PC-3 (cell line): ENCODE measurements at regions not wholly inside any gene's neighbourhood (a gene's known extent, or its start where the extent isn't known, plus 50 kb on each side); places are given as distances from the start of the nearest gene placed in this dataset.

Source experiments
- ATAC-seq: fragments of 200-7000 bp; cut with Tn5 transposase; 2 replicates; pipeline ENCODE4 v1.9.1; 2020; ENCODE audit warnings: mild to moderate bottlenecking, moderate library complexity
- BruUV-seq: library from RNA; stranded (reverse); fragments of 400-500 nt; replicated peaks from 2 replicates; lab custom pipeline; 2021; lab: Mats Ljungman, UMichigan
- CTCF ChIA-PET: fragments of 300-600 bp; sonication (Branson Sonifier 250); formaldehyde crosslinking; loops from one replicate; lab custom pipeline; 2022; ENCODE audit warnings: antibody characterized with exemption; lab: Charles Lee
- POLR2A ChIA-PET: fragments of 300-600 bp; sonication (Branson Sonifier 250); formaldehyde crosslinking; loops from one replicate; lab custom pipeline; 2022; ENCODE audit warnings: antibody characterized with exemption; ENCODE audit not compliant: unreplicated experiment; lab: Charles Lee
- DNase-seq: peaks from one replicate; pipeline ENCODE4 v3.0.0-alpha.2; 2015
- H2AFZ ChIP-seq: fragments of 300-600 bp; sonication (generic); 2 replicates; pipeline ENCODE4 v1.6.0; 2016; ENCODE audit warnings: antibody characterized with exemption, low read length
- H3F3A ChIP-seq: fragments of 300-600 bp; sonication (generic); one replicate; pipeline ENCODE4 v1.6.0; 2017; ENCODE audit warnings: antibody characterized with exemption, low read length, control low read depth, mild to moderate bottlenecking; ENCODE audit not compliant: unreplicated experiment
- H3K27ac ChIP-seq: fragments of 300-600 bp; sonication (generic); 2 replicates; pipeline ENCODE4 v1.5.1; 2016; ENCODE audit warnings: mild to moderate bottlenecking, low read length
- H3K27me3 ChIP-seq: fragments of 300-600 bp; sonication (generic); 2 replicates; pipeline ENCODE4 v1.6.1; 2016; ENCODE audit warnings: low read length, mixed read lengths
- H3K36me3 ChIP-seq: fragments of 300-600 bp; sonication (generic); 2 replicates; pipeline ENCODE4 v1.6.1; 2016; ENCODE audit warnings: low read depth, mixed run types, low read length, mixed read lengths
- H3K4me1 ChIP-seq: fragments of 300-600 bp; sonication (generic); 2 replicates; pipeline ENCODE4 v1.5.1; 2016; ENCODE audit warnings: low read length; ENCODE audit not compliant: insufficient read depth
- H3K4me2 ChIP-seq: fragments of 300-600 bp; sonication (generic); 2 replicates; pipeline ENCODE4 v1.6.0; 2016; ENCODE audit warnings: low read length
- H3K4me3 ChIP-seq: fragments of 300-600 bp; sonication (generic); 2 replicates; pipeline ENCODE4 v1.5.1; 2016; ENCODE audit warnings: mild to moderate bottlenecking, low read length, mixed read lengths
- H3K79me2 ChIP-seq: fragments of 300-600 bp; sonication (generic); 2 replicates; pipeline ENCODE4 v1.6.1; 2017; ENCODE audit warnings: low read length, mixed read lengths
- H3K9ac ChIP-seq: fragments of 300-600 bp; sonication (generic); 2 replicates; pipeline ENCODE4 v1.6.0; 2016; ENCODE audit warnings: mild to moderate bottlenecking, low read length
- H3K9me2 ChIP-seq: fragments of 300-600 bp; sonication (generic); replicated peaks from 2 replicates; pipeline ENCODE4 v1.6.1; 2016; ENCODE audit warnings: mixed run types, low read length, mixed read lengths
- H3K9me3 ChIP-seq: fragments of 300-600 bp; sonication (generic); 2 replicates; pipeline ENCODE4 v1.6.1; 2016; ENCODE audit warnings: low read length, mixed read lengths
- H4K20me1 ChIP-seq: fragments of 300-600 bp; sonication (generic); 2 replicates; pipeline ENCODE4 v1.6.1; 2016; ENCODE audit warnings: low read length, mixed read lengths
- CTCF ChIP-seq: fragments of 300-600 bp; sonication (generic); conservative IDR thresholded peaks from 2 replicates; pipeline ENCODE4 v1.5.1; 2017; ENCODE audit warnings: antibody characterized with exemption, low read depth, mild to moderate bottlenecking, low read length
- EZH2 ChIP-seq: fragments of 300-600 bp; sonication (generic); IDR thresholded peaks from one replicate; pipeline ENCODE4 v1.6.1; 2017; ENCODE audit warnings: antibody characterized with exemption, mild to moderate bottlenecking, low read length; ENCODE audit not compliant: unreplicated experiment
- EZH2phosphoT487 ChIP-seq: fragments of 300-600 bp; sonication (generic); IDR thresholded peaks from 2 replicates; pipeline ENCODE4 v1.6.1; 2018; ENCODE audit warnings: mild to moderate bottlenecking, antibody characterized with exemption, low read length, borderline replicate concordance
- intact Hi-C: fragments of 100-400 bp; cut with micrococcal nuclease; formaldehyde crosslinking; loops from 2 replicates; pipeline ENCODE4 v1.9.0; 2023

- no peak overlapping the region for H2AFZ ChIP-seq
- H3K9me2 ChIP-seq: no peaks in the 10 kb centered on the region
- H3K27ac ChIP-seq: no peak overlapping the region
- H3K4me1 ChIP-seq: no peaks in the 10 kb centered on the region
- H3F3A ChIP-seq: no peaks in the 10 kb centered on the region
- intact Hi-C loops: no loop called here
- no peak overlapping the region for H3K9ac ChIP-seq
- H3K4me2 ChIP-seq: no peak overlapping the region
- H3K36me3 ChIP-seq: no peaks in the 10 kb centered on the region
- ChIA-PET CTCF (no interaction called here), POLR2A (no interaction called here)
- ATAC-seq: no peak
- H3K27me3 ChIP-seq: peaks cover 62% of the 10 kb centered on the region
- no peak for DNase-seq
- no peaks in the 10 kb centered on the region for H3K9me3 ChIP-seq
- H3K79me2 ChIP-seq: no peaks in the 10 kb centered on the region
- H4K20me1 ChIP-seq: no peaks in the 10 kb centered on the region
- no peak overlapping the region for H3K4me3 ChIP-seq
- BruUV-seq: no TSS peak
- TF ChIP-seq EZH2phosphoT487 (no peak), CTCF (no peak), EZH2 (no peak)
These were observed 278.7 kb downstream of the EN1 start for GRCh38 chr2:118568700-118569099.

DNA sequence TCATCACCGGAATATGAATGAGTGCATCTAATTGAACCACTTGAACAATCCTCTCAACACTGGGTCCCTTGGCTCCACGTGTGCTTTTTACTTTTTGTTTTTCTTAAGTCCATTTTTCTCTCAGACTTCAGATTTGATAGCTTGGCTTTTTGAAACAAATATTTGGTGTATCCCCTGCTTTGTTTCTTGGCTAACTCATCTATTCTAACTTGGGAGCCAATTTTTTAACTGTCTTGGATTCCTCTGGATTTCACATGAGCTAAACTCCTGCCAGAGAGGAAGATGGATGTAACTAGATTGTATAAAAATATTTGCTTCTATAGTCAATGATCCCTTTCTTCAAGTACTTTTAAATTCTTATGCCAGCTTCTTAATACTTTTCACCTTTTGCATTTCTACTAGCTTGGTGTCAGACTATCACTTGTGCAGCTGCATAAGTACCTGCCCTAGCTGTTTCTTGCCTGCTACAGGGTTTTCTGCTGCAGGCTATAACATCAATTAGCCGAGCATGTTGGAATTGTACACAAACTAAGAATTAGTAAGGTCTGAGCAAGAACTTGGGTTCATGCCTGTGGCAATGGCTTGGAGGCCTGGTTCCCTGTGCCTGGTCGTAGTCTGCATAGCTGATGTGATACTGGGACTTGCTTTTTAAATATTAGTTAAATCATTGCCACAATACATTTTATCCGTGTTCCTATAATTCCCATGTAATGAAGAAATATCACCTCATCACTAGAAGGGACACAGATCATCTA is 281.5 kb downstream of the EN1 start:
- DNase-seq (no peak), ATAC-seq (no peak)
- Histone ChIP-seq H3K27me3 (peaks cover 39% of the 10 kb centered on the region), H3K9ac (no peak overlapping the region), H3K9me3 (no peaks in the 10 kb centered on the region), H3K9me2 (no peaks in the 10 kb centered on the region), H3K27ac (no peak overlapping the region), H3K4me1 (no peaks in the 10 kb centered on the region), H3K79me2 (no peaks in the 10 kb centered on the region), H4K20me1 (no peaks in the 10 kb centered on the region), H3K4me2 (no peak overlapping the region), H3F3A (no peaks in the 10 kb centered on the region), H3K36me3 (no peaks in the 10 kb centered on the region), H2AFZ (no peak overlapping the region), H3K4me3 (no peak overlapping the region)
- POLR2A ChIA-PET: no interaction called here
- intact Hi-C loops: no loop called here
- CTCF ChIA-PET: no interaction called here
- BruUV-seq: no TSS peak
- TF ChIP-seq EZH2 (no peak), EZH2phosphoT487 (no peak), CTCF (no peak)

DNA sequence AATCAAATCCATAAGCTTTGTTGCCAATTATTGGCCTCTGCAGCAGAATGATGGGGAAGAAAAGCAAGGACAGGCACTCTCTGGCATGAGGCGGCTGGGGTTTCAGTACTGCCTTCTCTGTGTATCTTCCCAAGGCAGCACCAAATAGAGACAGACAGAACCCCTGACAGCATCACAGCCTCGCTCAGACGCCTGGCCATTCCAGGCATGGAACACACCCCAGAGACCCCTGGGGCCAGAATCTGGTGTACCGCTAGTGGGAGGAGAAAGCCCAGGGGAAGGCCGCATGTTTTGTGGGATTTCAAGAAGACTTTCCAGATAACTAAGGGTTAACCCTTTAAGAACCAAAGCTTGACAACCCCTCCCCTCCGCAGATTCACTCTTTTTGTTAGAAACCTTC is 282.1 kb downstream of the EN1 start:
- POLR2A ChIA-PET: no interaction called here
- H3K79me2 ChIP-seq: no peaks in the 10 kb centered on the region
- H3K9ac ChIP-seq: no peak overlapping the region
- no TSS peak for BruUV-seq
- H3K9me2 ChIP-seq: no peaks in the 10 kb centered on the region
- DNase-seq (no peak), ATAC-seq (no peak)
- no peaks in the 10 kb centered on the region for H3K36me3 ChIP-seq
- H2AFZ ChIP-seq: no peak overlapping the region
- peaks cover 39% of the 10 kb centered on the region for H3K27me3 ChIP-seq
- H3K4me2 ChIP-seq: no peak overlapping the region
- H3K27ac ChIP-seq: no peak overlapping the region
- no peak overlapping the region for H3K4me3 ChIP-seq
- H3F3A ChIP-seq: no peaks in the 10 kb centered on the region
- no peaks in the 10 kb centered on the region for H3K9me3 ChIP-seq
- intact Hi-C loops: no loop called here
- CTCF ChIA-PET: interaction anchor here (0.6 kb wide), 1 partner anchor 290 kb away, joined by 3 read pairs; no protein-coding TSS in a partner anchor
- no peaks in the 10 kb centered on the region for H4K20me1 ChIP-seq
- no peak for TF ChIP-seq EZH2
- no peak for TF ChIP-seq EZH2phosphoT487
- no peak for TF ChIP-seq CTCF
- no peaks in the 10 kb centered on the region for H3K4me1 ChIP-seq
